Vagina (tissue), 2 donors: ENCODE measurements at regions not wholly inside any gene's neighbourhood (a gene's known extent, or its start where the extent isn't known, plus 50 kb on each side); places are given as distances from the start of the nearest gene placed in this dataset.

Experiments used
- DNase-seq, 2 donors: peaks; one replicate each; pipeline ENCODE4 v3.0.0-alpha.2; 2017; ENCODE audit errors: extremely low spot score in 2 of 2
- H3K27ac ChIP-seq: fragments of 200-600 bp; sonication (generic); one replicate; pipeline ENCODE4 v1.5.1; 2019
- H3K27me3 ChIP-seq: fragments of 200-600 bp; sonication (generic); one replicate; pipeline ENCODE4 v1.5.1; 2019
- H3K36me3 ChIP-seq, 2 donors: fragments of 200-600 bp; sonication (generic); one replicate each; pipeline ENCODE4 v1.5.1; 2017 to 2019
- H3K4me1 ChIP-seq: fragments of 200-600 bp; sonication (generic); one replicate; pipeline ENCODE4 v1.5.1; 2019
- H3K4me3 ChIP-seq, 2 donors: fragments of 200-600 bp; sonication (generic); 1 replicate in 1 of 2; 2 replicates in 1 of 2; pipeline ENCODE4 v1.5.1; 2016 to 2019
- H3K9me3 ChIP-seq: fragments of 200-600 bp; sonication (generic); one replicate; pipeline ENCODE4 v1.5.1; 2019
- CTCF ChIP-seq, 3 experiments: fragments of 450-650 bp in 2 of 3; fragments of 200-600 bp in 1 of 3; sonication (generic) in 1 of 3; IDR thresholded peaks; one replicate each; pipeline ENCODE4 v1.5.1; 2017 to 2019; ENCODE audit warnings: antibody characterized with exemption in 3 of 3, mild to moderate bottlenecking in 2 of 3, moderate library complexity in 2 of 3
- POLR2A ChIP-seq, 2 donors: fragments of 450-650 bp; IDR thresholded peaks; one replicate each; pipeline ENCODE4 v1.6.1; 2017; ENCODE audit warnings: antibody characterized with exemption in 2 of 2, mild to moderate bottlenecking in 2 of 2, moderate library complexity in 2 of 2
- POLR2AphosphoS5 ChIP-seq, 2 donors: sonication (generic); formaldehyde crosslinking; IDR thresholded peaks; one replicate each; pipeline ENCODE4 v1.9.0; 2017; ENCODE audit warnings: antibody characterized with exemption in 2 of 2, mild to moderate bottlenecking in 2 of 2, low read depth in 1 of 2; ENCODE audit not compliant: insufficient read depth in 1 of 2
- intact Hi-C: fragments of 100-400 bp; cut with DNase I; formaldehyde crosslinking; loops from one replicate; pipeline ENCODE4 v1.15.1; 2023

- Histone ChIP-seq H3K9me3 (no peaks in the 10 kb centered on the region), H3K4me3 (no peak overlapping the region), H3K36me3 (no peaks in the 10 kb centered on the region), H3K27me3 (no peaks in the 10 kb centered on the region), H3K27ac (no peak overlapping the region), H3K4me1 (no peaks in the 10 kb centered on the region)
- no peak for DNase-seq
- no peak for TF ChIP-seq POLR2A (IDR thresholded peaks at IDR 0.05)
- no peak for TF ChIP-seq CTCF (IDR thresholded peaks at IDR 0.05)
- TF ChIP-seq POLR2AphosphoS5 (IDR thresholded peaks at IDR 0.05; ENCODE audit: insufficient read depth in 1 of 2, low read depth in 1 of 2) = no peak
- intact Hi-C loops = no loop called here
Observed at GRCh38 chr3:181300033-181300432, 310.5 kb upstream of the DNAJC19 start.

- DNase-seq = no peak
- Histone ChIP-seq H3K4me1 (no peaks in the 10 kb centered on the region), H3K36me3 (no peaks in the 10 kb centered on the region), H3K27me3 (no peaks in the 10 kb centered on the region), H3K9me3 (no peaks in the 10 kb centered on the region), H3K4me3 (no peak overlapping the region), H3K27ac (no peak overlapping the region)
- no peak for TF ChIP-seq CTCF (IDR thresholded peaks at IDR 0.05)
- TF ChIP-seq POLR2AphosphoS5 (IDR thresholded peaks at IDR 0.05; ENCODE audit: insufficient read depth in 1 of 2, low read depth in 1 of 2) = no peak
- TF ChIP-seq POLR2A (IDR thresholded peaks at IDR 0.05) = no peak
- intact Hi-C loops = no loop called here
Observed at GRCh38 chr3:181298421-181298820, 308.9 kb upstream of the DNAJC19 start.

- no peaks in the 10 kb centered on the region for H3K4me1 ChIP-seq
- intact Hi-C loops = no loop called here
- no peak overlapping the region for H3K4me3 ChIP-seq
- H3K27ac ChIP-seq = no peak overlapping the region
- H3K27me3 ChIP-seq = no peaks in the 10 kb centered on the region
- no peak for TF ChIP-seq CTCF (IDR thresholded peaks at IDR 0.05)
- no peaks in the 10 kb centered on the region for H3K9me3 ChIP-seq
- no peak for DNase-seq
- no peaks in the 10 kb centered on the region for H3K36me3 ChIP-seq
Observed at GRCh38 chr3:181292984-181293383, 303.4 kb upstream of the DNAJC19 start.

- Histone ChIP-seq H3K36me3 (no peaks in the 10 kb centered on the region), H3K27me3 (no peaks in the 10 kb centered on the region), H3K9me3 (no peaks in the 10 kb centered on the region), H3K27ac (no peak overlapping the region), H3K4me3 (no peak overlapping the region), H3K4me1 (no peaks in the 10 kb centered on the region)
- intact Hi-C loops = no loop called here
- TF ChIP-seq POLR2A (IDR thresholded peaks at IDR 0.05) (no peak), CTCF (IDR thresholded peaks at IDR 0.05) (no peak), POLR2AphosphoS5 (IDR thresholded peaks at IDR 0.05; ENCODE audit: insufficient read depth in 1 of 2, low read depth in 1 of 2) (no peak)
- no peak for DNase-seq
Observed at GRCh38 chr3:181290941-181291340, 301.4 kb upstream of the DNAJC19 start.

GRCh38 chr3:181289306-181289705 lies 299.8 kb upstream of the DNAJC19 start:
- intact Hi-C loops = no loop called here

More at GRCh38 chr3:181289306-181289705, 299.8 kb upstream of the DNAJC19 start:
- Histone ChIP-seq H3K4me1 (no peaks in the 10 kb centered on the region), H3K27ac (no peak overlapping the region), H3K36me3 (no peaks in the 10 kb centered on the region), H3K9me3 (no peaks in the 10 kb centered on the region), H3K4me3 (no peak overlapping the region), H3K27me3 (no peaks in the 10 kb centered on the region)
- DNase-seq = no peak
- no peak for TF ChIP-seq CTCF (IDR thresholded peaks at IDR 0.05)
- no peak for TF ChIP-seq POLR2AphosphoS5 (IDR thresholded peaks at IDR 0.05; ENCODE audit: insufficient read depth in 1 of 2, low read depth in 1 of 2)
- TF ChIP-seq POLR2A (IDR thresholded peaks at IDR 0.05) = no peak
